SH-SY5Y (cell line): ENCODE measurements at regions not wholly inside any gene's neighbourhood (a gene's known extent, or its start where the extent isn't known, plus 50 kb on each side); places are given as distances from the start of the nearest gene placed in this dataset.

Experiments
- GATA2 ChIP-seq: IDR thresholded peaks from 2 replicates; pipeline ENCODE4 v1.6.1; 2011; ENCODE audit warnings: mild to moderate bottlenecking, low read depth, low read length
- GATA3 ChIP-seq: IDR thresholded peaks from 2 replicates; pipeline ENCODE4 v1.6.1; 2011; ENCODE audit warnings: low read depth, mild to moderate bottlenecking, low read length, moderate library complexity

- TF ChIP-seq GATA3: no peak
- TF ChIP-seq GATA2: no peak
Observed at GRCh38 chr9:88821033-88821745, 170.1 kb upstream of the S1PR3 start.
